SU-DHL-6 (cell line): ENCODE measurements at regions not wholly inside any gene's neighbourhood (a gene's known extent, or its start where the extent isn't known, plus 50 kb on each side); places are given as distances from the start of the nearest gene placed in this dataset.

ENCODE experiments used
- H2AFZ ChIP-seq: fragments of 200-600 bp; sonication (generic); 2 replicates; pipeline ENCODE4 v1.6.1; 2014; ENCODE audit warnings: low read depth, mild to moderate bottlenecking, moderate library complexity, mixed read lengths, antibody characterized with exemption, low read length; ENCODE audit not compliant: severe bottlenecking
- H3F3A ChIP-seq: fragments of 200-600 bp; shearing (Covaris generic); 2 replicates; pipeline ENCODE4 v1.6.0; 2016; ENCODE audit warnings: antibody characterized with exemption, mild to moderate bottlenecking; ENCODE audit not compliant: insufficient read depth
- H3K27ac ChIP-seq: fragments of 200-600 bp; sonication (generic); 2 replicates; pipeline ENCODE4 v1.5.1; 2016; ENCODE audit warnings: low read depth, mild to moderate bottlenecking, low read length, moderate library complexity, mixed read lengths
- H3K27me3 ChIP-seq: fragments of 200-600 bp; sonication (generic), shearing (Covaris generic); 2 replicates; pipeline ENCODE4 v1.6.0; 2014; ENCODE audit warnings: mild to moderate bottlenecking, low read length
- H3K36me3 ChIP-seq: fragments of 200-600 bp; sonication (generic); 2 replicates; pipeline ENCODE4 v1.6.1; 2014; ENCODE audit warnings: mild to moderate bottlenecking, low read length, mixed read lengths
- H3K4me2 ChIP-seq: fragments of 300-600, 200-600 bp; shearing (Covaris generic), sonication (generic); 2 replicates; pipeline ENCODE4 v1.6.0; 2014; ENCODE audit warnings: low read length, low read depth, mild to moderate bottlenecking; ENCODE audit not compliant: poor library complexity, severe bottlenecking
- H3K4me3 ChIP-seq: fragments of 200-600 bp; sonication (generic); 2 replicates; pipeline ENCODE4 v1.5.1; 2014; ENCODE audit warnings: antibody characterized with exemption, low read length, mild to moderate bottlenecking, mixed read lengths; ENCODE audit not compliant: insufficient read depth, poor library complexity, severe bottlenecking
- H3K79me2 ChIP-seq: fragments of 200-600 bp; sonication (generic); 2 replicates; pipeline ENCODE4 v1.6.1; 2014; ENCODE audit warnings: mild to moderate bottlenecking, low read length, moderate library complexity; ENCODE audit not compliant: insufficient read depth
- H3K9ac ChIP-seq: fragments of 200-600 bp; sonication (generic); 2 replicates; pipeline ENCODE4 v1.7.0; 2014; ENCODE audit warnings: mild to moderate bottlenecking, low read length
- H3K9me2 ChIP-seq: fragments of 200-600 bp; sonication (generic); replicated peaks from 2 replicates; pipeline ENCODE4 v1.6.1; 2014; ENCODE audit warnings: low read length; ENCODE audit not compliant: insufficient read depth
- H3K9me3 ChIP-seq: fragments of 200-600 bp; sonication (generic); 2 replicates; pipeline ENCODE4 v1.6.1; 2014; ENCODE audit warnings: low read length, mixed read lengths; ENCODE audit not compliant: insufficient read depth
- H4K20me1 ChIP-seq: fragments of 200-600 bp; sonication (generic); 2 replicates; pipeline ENCODE4 v1.6.1; 2014; ENCODE audit warnings: low read depth, mild to moderate bottlenecking, antibody characterized with exemption, low read length, moderate library complexity, mixed read lengths
- EZH2phosphoT487 ChIP-seq: fragments of 200-600 bp; sonication (generic), shearing (Covaris generic); conservative IDR thresholded peaks from 2 replicates; pipeline ENCODE4 v1.6.1; 2018; ENCODE audit warnings: mild to moderate bottlenecking, antibody characterized with exemption, low read length, moderate library complexity, mixed read lengths
- TF ChIP-seq, protein P1 (sequence below): fragments of 200-600 bp; sonication (generic); IDR thresholded peaks from one replicate; pipeline ENCODE4 v1.5.1; 2017; ENCODE audit warnings: antibody characterized with exemption, mild to moderate bottlenecking, low read length, moderate library complexity; ENCODE audit not compliant: insufficient read depth, poor library complexity, severe bottlenecking

DNA sequence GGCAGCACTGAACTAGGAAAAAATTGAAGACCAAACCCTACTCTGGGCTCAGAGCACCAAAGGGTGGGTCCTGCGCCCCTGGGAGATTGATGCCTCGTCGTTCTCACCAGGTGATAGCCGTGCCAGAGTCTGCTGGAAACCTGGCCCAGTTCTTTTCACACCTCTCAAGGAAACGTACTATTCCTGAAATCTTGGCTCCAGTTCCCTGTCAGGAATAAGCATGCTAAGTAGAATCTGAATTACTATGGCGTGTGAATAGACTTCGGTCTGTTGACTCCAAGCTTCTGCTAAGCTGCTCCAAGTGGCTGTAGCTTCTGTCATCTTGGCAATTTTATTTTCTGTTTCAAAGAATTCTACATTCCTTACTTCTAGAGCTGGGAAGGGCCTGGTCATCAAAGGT lies 75.4 kb downstream of the MARCHF4 start:
- H3K4me3 ChIP-seq, result no peak overlapping the region
- H4K20me1 ChIP-seq, result no peaks in the 10 kb centered on the region
- no peak overlapping the region for H3K4me2 ChIP-seq
- no peaks in the 10 kb centered on the region for H3F3A ChIP-seq
- TF ChIP-seq, protein P1, sequence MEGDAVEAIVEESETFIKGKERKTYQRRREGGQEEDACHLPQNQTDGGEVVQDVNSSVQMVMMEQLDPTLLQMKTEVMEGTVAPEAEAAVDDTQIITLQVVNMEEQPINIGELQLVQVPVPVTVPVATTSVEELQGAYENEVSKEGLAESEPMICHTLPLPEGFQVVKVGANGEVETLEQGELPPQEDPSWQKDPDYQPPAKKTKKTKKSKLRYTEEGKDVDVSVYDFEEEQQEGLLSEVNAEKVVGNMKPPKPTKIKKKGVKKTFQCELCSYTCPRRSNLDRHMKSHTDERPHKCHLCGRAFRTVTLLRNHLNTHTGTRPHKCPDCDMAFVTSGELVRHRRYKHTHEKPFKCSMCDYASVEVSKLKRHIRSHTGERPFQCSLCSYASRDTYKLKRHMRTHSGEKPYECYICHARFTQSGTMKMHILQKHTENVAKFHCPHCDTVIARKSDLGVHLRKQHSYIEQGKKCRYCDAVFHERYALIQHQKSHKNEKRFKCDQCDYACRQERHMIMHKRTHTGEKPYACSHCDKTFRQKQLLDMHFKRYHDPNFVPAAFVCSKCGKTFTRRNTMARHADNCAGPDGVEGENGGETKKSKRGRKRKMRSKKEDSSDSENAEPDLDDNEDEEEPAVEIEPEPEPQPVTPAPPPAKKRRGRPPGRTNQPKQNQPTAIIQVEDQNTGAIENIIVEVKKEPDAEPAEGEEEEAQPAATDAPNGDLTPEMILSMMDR, result no peak
- no peak for TF ChIP-seq EZH2phosphoT487
- H3K9me2 ChIP-seq, result no peaks in the 10 kb centered on the region
- H3K9ac ChIP-seq, result no peak overlapping the region
- no peak overlapping the region for H3K27ac ChIP-seq
- H3K9me3 ChIP-seq, result no peaks in the 10 kb centered on the region
- H3K79me2 ChIP-seq, result no peaks in the 10 kb centered on the region
- H3K27me3 ChIP-seq, result no peaks in the 10 kb centered on the region
- no peak overlapping the region for H2AFZ ChIP-seq
- no peaks in the 10 kb centered on the region for H3K36me3 ChIP-seq

DNA sequence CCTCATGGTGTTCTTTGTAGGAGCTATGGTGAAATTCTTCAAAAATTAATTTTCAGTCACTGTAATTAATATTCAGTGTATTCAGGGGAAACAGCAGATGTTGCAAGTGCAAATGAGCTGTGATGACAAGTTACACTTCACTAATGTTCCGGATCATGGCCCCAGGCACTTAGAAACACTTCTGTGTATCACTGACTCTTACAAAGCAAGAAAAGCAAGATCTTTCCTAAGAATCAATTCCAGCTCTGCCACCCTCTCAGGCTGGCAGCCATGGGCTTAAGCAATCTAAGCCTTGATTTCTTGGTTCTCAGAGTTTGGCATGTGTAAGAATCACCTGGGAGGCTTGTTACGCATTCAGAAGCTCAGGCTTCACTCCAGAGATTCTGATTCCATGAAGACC lies 78.0 kb downstream of the MARCHF4 start:
- no peaks in the 10 kb centered on the region for H3F3A ChIP-seq
- no peak overlapping the region for H2AFZ ChIP-seq
- H3K4me2 ChIP-seq, result no peak overlapping the region
- no peaks in the 10 kb centered on the region for H3K27me3 ChIP-seq
- H3K4me3 ChIP-seq, result no peak overlapping the region
- H3K27ac ChIP-seq, result no peak overlapping the region
- no peak for TF ChIP-seq EZH2phosphoT487
- TF ChIP-seq, protein P1, result no peak
- H3K9me3 ChIP-seq, result no peaks in the 10 kb centered on the region
- no peaks in the 10 kb centered on the region for H4K20me1 ChIP-seq
- H3K9ac ChIP-seq, result no peak overlapping the region
- H3K79me2 ChIP-seq, result no peaks in the 10 kb centered on the region
- no peaks in the 10 kb centered on the region for H3K9me2 ChIP-seq
- H3K36me3 ChIP-seq, result no peaks in the 10 kb centered on the region

DNA sequence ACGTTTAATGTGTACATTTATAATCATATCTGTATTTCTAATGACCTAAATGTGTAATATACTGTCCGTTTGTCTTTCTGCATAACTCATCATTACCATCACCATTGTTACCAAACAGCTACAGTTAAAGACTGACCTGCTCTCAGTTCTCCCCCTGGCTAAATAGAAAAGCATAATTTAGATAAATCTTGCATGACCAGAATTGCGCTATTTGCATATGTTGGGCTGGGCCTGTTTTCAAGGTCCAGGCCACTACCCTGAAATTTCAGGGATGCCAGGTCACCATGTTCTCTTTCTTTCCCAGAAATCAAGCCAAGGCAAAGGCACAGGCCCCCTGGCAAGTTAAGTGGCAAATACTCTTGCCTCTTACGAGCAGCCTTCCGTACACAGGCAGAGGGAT lies 78.4 kb downstream of the MARCHF4 start:
- Histone ChIP-seq H3K4me2 (no peak overlapping the region), H3K36me3 (no peaks in the 10 kb centered on the region), H4K20me1 (no peaks in the 10 kb centered on the region), H3K79me2 (no peaks in the 10 kb centered on the region), H3K27me3 (no peaks in the 10 kb centered on the region), H3K27ac (no peak overlapping the region), H3K9me2 (no peaks in the 10 kb centered on the region), H3F3A (no peaks in the 10 kb centered on the region), H3K9ac (no peak overlapping the region), H3K4me3 (no peak overlapping the region), H3K9me3 (no peaks in the 10 kb centered on the region), H2AFZ (no peak overlapping the region)
- no peak for TF ChIP-seq EZH2phosphoT487
- TF ChIP-seq, protein P1, result no peak
